ENCODE measurements at regions not wholly inside any gene's neighbourhood (a gene's known extent, or its start where the extent isn't known, plus 50 kb on each side); places are given as distances from the start of the nearest gene placed in this dataset.

GRCh38 chr1:172980971-172981370 lies 69.8 kb downstream of the TNFSF18 start:
- Histone ChIP-seq H3K4me3 (no peak overlapping the region), H3K27ac (replicated peaks) (no peak overlapping the region), H3K36me3 (no peaks in the 10 kb centered on the region), H3K9me3 (replicated peaks) (no peaks in the 10 kb centered on the region), H3K4me1 (no peaks in the 10 kb centered on the region), H3K27me3 (ENCODE audit: low read depth) (no peaks in the 10 kb centered on the region)
- DNase-seq, result no peak
- intact Hi-C loops (cut with micrococcal nuclease), result no loop called here
- TF ChIP-seq, protein P1, sequence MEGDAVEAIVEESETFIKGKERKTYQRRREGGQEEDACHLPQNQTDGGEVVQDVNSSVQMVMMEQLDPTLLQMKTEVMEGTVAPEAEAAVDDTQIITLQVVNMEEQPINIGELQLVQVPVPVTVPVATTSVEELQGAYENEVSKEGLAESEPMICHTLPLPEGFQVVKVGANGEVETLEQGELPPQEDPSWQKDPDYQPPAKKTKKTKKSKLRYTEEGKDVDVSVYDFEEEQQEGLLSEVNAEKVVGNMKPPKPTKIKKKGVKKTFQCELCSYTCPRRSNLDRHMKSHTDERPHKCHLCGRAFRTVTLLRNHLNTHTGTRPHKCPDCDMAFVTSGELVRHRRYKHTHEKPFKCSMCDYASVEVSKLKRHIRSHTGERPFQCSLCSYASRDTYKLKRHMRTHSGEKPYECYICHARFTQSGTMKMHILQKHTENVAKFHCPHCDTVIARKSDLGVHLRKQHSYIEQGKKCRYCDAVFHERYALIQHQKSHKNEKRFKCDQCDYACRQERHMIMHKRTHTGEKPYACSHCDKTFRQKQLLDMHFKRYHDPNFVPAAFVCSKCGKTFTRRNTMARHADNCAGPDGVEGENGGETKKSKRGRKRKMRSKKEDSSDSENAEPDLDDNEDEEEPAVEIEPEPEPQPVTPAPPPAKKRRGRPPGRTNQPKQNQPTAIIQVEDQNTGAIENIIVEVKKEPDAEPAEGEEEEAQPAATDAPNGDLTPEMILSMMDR (IDR thresholded peaks at IDR 0.05; ENCODE audit: borderline replicate concordance), result no peak

Measured in left ventricle myocardium inferior (tissue), 1 donor.